ENCODE measurements at regions not wholly inside any gene's neighbourhood (a gene's known extent, or its start where the extent isn't known, plus 50 kb on each side); places are given as distances from the start of the nearest gene placed in this dataset.

GRCh38 chr5:96258692-96259091, 174.4 kb downstream of the PCSK1 start:
- CTCF ChIA-PET = interaction anchor here (1.2 kb wide), 1 partner anchor 8 kb away, joined by 3 read pairs; no protein-coding TSS in a partner anchor
- H3K27ac ChIP-seq (ENCODE audit: control insufficient read depth, insufficient read depth) = no peak overlapping the region
- BruUV-seq (replicated peaks) = no TSS peak
- no peaks in the 10 kb centered on the region for H3K36me3 ChIP-seq (ENCODE audit: control insufficient read depth in 2 of 2, insufficient read depth in 2 of 2, low read length in 1 of 2)
- H3K4me3 ChIP-seq = no peak overlapping the region
- intact Hi-C loops (cut with micrococcal nuclease; ENCODE audit: unreplicated experiment) (no loop called here), in situ Hi-C loops (cut with MboI) (no loop called here)
- TF ChIP-seq RFX5 (IDR thresholded peaks at IDR 0.05; ENCODE audit: low read depth, low read length) (no peak), PAX5 (IDR thresholded peaks at IDR 0.05; ENCODE audit: borderline replicate concordance, low read depth, low read length) (no peak), CBX3 (IDR thresholded peaks at IDR 0.05; ENCODE audit: borderline replicate concordance, low read depth) (no peak), TAF1 (IDR thresholded peaks at IDR 0.05; ENCODE audit: borderline replicate concordance, low read depth, low read length) (no peak), MYC (IDR thresholded peaks at IDR 0.05; ENCODE audit: insufficient read depth, insufficient read length, insufficient replicate concordance, low read length, severe bottlenecking) (no peak), BACH1 (IDR thresholded peaks at IDR 0.05; ENCODE audit: borderline replicate concordance) (no peak), RAD51 (IDR thresholded peaks at IDR 0.05) (no peak), SMARCA5 (IDR thresholded peaks at IDR 0.05) (no peak), RELB (IDR thresholded peaks at IDR 0.05; ENCODE audit: low read depth) (no peak), TCF12 (IDR thresholded peaks at IDR 0.05; ENCODE audit: low read depth, low read length) (no peak), SIN3A (IDR thresholded peaks at IDR 0.05; ENCODE audit: low read depth, low read length) (no peak), ZBED1 (IDR thresholded peaks at IDR 0.05; ENCODE audit: borderline replicate concordance) (no peak)
- TF ChIP-seq, protein P1, sequence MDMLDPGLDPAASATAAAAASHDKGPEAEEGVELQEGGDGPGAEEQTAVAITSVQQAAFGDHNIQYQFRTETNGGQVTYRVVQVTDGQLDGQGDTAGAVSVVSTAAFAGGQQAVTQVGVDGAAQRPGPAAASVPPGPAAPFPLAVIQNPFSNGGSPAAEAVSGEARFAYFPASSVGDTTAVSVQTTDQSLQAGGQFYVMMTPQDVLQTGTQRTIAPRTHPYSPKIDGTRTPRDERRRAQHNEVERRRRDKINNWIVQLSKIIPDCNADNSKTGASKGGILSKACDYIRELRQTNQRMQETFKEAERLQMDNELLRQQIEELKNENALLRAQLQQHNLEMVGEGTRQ (IDR thresholded peaks at IDR 0.05; ENCODE audit: borderline replicate concordance, low read depth, low read length) = no peak
- H3K9me3 ChIP-seq (replicated peaks; ENCODE audit: control insufficient read depth, insufficient read depth, low read length) = peaks cover 1% of the 10 kb centered on the region; the same call in 2 of the 3 replicates
- no peak overlapping the region for H3K4me2 ChIP-seq (ENCODE audit: control insufficient read depth, insufficient read depth)
- no peak for DNase-seq (ENCODE audit: low read depth, low spot score)
- H3K9ac ChIP-seq (ENCODE audit: control insufficient read depth, insufficient read depth, low read length) = no peak overlapping the region
- ATAC-seq = no peak
- H4K20me1 ChIP-seq (ENCODE audit: control insufficient read depth, insufficient read depth) = no peaks in the 10 kb centered on the region
- H2AFZ ChIP-seq (ENCODE audit: control insufficient read depth, low read depth, low read length) = no peak overlapping the region
- H3K4me1 ChIP-seq (ENCODE audit: control insufficient read depth, insufficient read depth, low read length) = no peaks in the 10 kb centered on the region; the same call in none of the 2 replicates
- no peaks in the 10 kb centered on the region for H3K27me3 ChIP-seq (replicated peaks in 1 of 2; ENCODE audit: control insufficient read depth in 2 of 2, insufficient read depth in 2 of 2, low read length in 1 of 2)
- FAIRE-seq = no peak
- RAD21 ChIA-PET (ENCODE audit: unreplicated experiment) = no interaction called here
- SMC1A ChIA-PET (ENCODE audit: uncharacterized antibody, unreplicated experiment) = no interaction called here
- H3K79me2 ChIP-seq (ENCODE audit: control insufficient read depth, insufficient read depth, low read length) = no peaks in the 10 kb centered on the region
- POLR2A ChIA-PET = no interaction called here
